T-helper 1 cell (primary cell): ENCODE measurements at regions not wholly inside any gene's neighbourhood (a gene's known extent, or its start where the extent isn't known, plus 50 kb on each side); places are given as distances from the start of the nearest gene placed in this dataset.
"Not testable (repeated sequence)": the region's sequence is repeated elsewhere in the genome, so short reads cannot be mapped to it uniquely, and the experiment has no call there.

Experiments used
- DNase-seq, 5 donors: peaks; one replicate each; pipeline ENCODE4 v3.0.0-alpha.2; 2012 to 2020

DNA sequence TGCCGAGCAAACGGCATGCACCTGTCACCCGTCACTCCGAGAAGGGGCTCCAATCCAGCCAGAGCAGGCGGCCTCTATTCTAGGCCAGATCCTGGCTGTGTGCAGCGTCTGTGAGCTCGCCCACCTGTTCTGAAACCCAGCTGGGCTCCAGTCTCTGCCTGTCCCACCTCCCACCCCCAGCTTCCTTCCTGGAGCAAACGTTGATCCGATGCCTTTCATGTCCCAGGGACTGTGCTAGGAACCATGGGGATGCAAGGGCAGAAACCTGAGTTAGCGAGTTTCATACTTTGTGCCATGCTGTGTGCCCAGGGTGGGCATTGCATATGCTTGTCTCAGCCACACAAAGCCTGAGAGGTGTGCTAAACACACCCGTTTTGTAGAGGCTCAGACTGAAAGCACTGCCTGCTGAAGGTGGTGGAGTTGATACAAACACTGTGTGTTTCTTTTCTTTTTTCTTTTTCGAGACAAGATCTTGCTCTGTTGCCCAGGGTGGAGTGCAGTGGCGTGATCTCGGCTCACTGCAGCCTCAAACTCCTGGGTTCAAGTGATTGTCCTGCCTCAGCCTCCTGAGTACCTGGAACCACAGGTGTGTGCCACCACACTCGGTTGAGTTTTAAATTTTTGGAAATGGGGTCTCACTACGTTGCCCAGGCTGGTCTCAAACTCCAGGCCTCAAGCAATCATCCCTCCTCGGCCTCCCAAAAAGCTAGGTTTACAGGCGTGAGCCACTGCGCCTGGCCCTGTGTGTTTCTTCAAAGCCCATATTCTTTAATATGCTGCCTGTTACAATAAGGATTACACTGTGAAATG, 84.1 kb upstream of the MED13L start:
- no peak for DNase-seq

DNA sequence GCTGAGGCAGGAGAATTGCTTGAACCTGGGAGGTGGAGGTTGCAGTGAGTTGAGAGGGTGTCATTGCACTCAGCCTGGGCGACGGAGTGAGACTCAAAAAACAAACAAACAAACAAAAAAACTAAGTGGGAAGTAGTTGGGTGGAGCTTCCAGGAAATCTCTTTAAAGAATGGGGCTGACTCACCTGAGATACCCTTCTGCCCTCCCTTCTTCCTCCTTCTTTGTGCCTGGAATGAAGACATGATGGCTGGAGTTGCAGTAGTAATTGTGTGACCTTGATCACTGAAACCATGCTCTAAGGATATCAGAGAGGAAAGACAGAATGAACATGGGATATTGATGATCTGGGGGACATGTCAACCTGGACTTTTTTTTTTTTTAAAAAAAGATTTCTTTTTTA, 87.6 kb upstream of the MED13L start:
- no peak for DNase-seq

DNA sequence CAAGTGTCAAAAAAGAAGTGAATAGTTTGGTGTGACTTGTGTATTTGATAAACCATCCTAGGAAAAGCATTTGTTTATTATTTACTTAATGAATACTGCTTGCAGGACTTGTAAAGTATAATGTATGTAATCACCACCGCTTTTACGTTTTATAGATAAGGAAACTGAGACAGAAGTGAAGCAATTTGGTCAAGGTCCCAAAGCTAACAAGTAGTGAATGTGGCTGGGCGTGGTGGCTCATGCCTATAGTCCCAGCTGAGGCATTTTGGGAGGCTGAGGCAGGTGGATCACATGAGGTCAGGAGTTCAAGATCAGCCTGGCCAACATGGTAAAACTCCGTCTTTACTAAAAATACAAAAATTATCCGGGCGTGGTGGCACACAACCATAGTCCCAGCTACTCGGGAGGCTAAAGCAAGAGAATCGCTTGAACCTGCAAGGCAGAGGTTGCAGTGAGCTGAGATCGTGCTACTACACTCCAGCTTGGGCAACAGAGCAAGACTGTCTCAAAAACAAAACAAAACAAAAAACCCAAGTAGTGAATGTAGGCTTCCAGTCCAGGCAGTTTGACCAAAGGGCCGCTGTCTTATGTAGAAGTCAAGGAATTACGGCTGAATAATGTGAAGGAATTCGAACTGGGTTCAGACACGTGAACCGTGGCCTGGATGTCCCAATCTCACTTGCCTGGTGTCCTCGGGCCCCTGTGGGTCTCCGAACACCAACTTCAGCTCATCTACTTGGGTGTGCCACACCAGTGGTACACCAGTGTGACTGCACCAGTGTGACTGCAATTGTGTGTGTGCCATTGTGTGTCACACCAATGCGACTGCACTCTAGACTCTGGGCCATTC, 88.3 kb upstream of the MED13L start:
- DNase-seq = no peak

DNA sequence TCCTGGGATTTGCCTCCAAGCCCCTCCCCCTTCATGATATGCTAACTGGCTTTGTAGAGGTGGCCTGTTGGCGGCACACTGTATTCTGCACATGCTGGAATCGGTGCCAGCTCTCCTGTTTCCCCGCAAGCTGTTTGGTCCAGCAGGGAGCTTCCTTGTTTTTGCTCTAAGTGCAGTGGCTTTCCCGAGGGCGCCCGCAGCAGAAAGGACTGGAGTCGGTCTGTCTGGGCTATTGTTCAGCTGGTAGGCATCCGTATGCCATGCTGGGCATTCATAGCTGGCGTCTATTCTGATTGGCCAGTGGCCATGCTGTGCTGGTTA, 88.9 kb upstream of the MED13L start:
- DNase-seq = no peak

DNA sequence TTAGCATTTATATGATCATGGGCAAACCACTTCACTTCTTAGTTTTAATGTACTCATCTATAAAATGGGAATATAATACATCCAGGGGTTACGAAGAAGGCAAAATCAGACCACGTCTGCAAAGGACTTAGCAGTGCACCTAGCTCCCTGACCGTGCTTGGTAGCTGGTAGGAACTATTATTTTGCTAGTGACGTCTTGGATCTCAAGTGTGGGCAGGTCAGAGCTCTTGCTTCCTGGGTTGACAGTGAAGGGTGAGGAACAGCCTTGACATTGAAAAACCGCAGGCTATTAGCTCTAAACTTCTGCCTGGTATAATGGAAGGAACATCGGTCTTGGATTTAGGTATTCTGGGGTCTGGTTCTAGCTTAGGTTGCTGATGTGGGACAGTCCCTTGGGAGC, 89.3 kb upstream of the MED13L start:
- DNase-seq = no peak

DNA sequence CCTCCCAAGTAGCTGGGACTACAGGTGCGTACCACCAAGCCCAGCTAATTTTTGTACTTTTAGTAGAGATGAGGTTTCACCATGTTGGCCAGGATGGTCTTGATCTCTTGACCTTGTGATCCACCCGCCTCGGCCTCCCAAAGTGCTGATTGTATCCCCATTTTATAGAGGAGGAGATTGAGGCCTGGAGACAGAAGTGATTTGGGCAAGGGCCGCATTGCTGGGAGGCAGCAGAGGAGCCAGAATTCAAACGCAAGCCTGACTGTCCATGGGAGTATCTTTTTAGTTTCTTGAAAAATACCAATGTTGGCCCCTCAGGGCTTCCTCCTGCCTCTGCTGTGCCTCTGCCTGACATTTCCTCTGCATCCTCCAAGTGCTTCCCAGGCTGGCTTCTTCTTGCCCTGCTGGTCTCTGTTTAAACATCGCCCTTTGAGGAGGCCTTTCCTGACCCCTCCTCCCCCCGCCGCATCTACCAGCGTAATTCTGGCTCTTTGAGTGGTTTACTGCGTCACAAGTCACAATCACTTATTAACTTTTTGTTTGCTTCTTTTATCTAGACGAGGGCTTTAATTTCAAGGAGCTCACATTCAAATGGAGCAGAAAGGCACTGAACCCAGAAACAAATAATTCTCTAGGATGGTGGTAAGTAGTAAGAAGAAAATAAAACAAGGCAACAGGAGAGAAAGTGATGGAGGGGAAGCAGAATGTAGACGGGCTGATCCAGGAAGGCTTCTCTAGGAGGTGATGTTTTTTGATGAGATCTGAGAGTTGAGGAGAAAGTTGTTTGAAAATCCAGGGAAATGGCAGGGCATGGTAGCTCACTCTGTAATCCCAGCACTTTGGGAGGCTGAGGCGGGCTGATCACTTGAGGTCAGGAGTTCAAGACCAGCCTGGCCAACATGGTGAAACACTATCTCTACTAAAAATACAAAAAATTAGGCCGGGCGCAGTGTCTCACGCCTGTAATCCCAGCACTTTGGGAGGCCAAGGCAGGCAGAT, 91.0 kb upstream of the MED13L start:
- DNase-seq = no peak

DNA sequence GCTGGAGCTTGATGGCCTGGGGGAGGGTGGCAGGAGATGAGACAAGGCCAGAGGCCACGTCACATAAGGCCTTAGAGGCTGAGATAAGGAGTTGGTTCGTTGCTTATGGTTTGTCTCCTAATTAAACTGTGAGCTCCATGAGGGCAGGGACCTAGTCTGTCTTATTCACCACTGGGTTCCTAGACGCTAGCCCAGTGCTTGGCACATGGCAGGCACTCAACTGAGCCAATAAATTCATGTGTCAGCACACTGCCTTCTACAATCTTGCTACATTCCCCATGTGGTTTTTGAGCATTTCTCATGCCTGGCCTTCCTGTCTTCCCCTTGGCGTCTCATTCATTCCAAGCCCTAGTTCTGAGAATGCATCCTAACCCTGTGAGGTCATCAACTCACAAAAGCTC, 92.5 kb upstream of the MED13L start:
- DNase-seq = no peak

DNA sequence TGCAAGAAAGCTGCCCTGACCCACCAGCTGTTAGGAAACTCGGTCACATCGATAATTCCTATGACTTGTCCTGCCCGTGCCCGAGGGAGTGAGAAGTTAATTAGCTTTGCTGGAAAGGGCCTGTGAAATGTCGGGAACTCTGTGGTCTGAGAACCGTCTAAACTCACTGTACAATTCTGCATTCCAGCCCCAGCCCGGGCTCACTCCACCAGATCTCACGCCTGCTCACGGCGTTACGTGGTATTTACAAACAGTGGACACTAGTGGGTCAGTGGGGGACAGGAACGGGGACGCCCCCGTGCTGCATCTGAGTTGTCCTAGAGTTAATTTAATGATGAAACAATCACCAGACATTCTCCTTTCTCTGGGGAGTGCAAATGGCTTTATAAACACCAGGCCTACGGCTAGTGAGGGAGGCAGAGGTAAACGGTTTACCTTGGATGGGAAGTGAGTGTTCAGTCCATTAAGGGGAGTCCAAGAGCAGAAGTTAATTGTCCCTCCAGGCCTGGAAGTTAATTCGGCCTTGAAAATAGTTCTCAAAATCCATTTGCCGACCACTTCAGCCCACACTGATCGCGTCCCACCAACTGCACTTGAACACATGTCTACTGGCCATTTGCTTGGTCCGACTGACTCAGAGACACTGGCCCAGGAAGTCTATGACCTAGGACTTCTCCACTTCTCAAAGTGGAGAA, 93.5 kb upstream of the MED13L start:
- DNase-seq = no peak

DNA sequence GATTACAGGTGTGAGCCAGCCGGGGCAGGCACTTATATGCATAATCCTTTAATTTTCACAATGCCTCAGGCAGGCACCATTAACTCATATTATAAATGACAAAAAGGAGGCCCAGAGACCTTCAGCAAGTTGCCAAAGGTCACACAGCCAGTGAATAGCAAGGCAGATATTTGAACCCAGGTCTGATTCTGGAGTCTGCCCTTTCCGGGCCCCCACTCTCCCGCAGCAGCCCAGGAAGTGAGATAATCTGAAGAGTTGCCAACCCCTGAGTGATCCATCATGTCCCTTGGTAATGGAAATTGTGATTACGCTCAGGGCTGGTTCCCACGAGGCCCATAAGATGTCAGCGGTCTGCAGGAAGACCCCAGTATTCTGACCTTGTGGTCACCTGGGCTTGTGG, 95.3 kb upstream of the MED13L start:
- no peak for DNase-seq

DNA sequence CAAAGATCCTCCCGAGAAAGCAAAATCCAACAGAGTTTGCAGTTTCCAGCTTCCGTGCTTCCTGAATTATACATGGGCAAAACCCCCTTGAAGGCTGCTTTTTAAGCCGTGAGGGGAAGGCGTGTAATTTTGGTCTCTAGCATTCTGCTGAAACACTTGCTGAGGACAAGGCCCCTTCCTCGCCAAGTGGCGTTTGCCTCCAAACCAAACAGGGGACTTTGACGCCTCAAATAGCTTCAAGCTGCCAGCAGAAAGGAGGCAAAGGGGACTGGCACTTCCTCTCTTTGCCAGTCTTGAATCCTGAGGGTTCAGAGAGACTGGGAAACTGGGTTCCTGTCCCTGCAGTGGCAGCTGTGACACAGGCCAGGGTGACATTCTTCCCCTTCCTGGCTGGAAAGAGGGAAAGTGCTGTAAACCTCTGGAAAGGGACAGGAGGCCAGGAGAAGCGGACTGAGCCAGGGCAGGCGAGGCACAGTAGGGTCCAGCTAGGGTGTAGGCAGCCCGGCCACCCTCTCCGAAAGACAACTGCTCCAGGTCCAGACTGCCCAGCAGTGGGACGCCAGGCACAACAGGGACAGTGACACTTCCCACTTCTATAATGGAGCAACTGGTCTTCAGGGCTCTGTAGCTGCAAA, 96.2 kb upstream of the MED13L start:
- DNase-seq = no peak

DNA sequence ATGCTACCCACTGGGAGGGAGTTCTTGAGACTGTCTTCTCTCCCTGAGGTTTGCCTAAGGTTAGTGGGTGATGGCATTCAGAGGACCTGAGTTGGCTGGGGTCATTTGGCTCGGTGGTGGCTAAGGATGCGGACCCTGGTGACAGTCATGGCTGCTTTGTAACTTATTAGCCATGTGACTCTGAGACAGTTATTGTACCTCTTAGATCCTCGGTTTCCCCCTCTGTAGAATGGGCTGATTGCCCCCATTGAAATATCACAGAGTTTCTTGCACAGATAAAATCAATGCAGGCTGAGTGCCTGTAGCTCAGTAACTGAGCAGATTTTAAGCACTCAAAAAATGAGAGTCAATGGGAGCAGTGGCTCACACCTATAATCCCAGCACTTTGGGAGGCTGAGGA, 96.7 kb upstream of the MED13L start:
- DNase-seq = no peak

DNA sequence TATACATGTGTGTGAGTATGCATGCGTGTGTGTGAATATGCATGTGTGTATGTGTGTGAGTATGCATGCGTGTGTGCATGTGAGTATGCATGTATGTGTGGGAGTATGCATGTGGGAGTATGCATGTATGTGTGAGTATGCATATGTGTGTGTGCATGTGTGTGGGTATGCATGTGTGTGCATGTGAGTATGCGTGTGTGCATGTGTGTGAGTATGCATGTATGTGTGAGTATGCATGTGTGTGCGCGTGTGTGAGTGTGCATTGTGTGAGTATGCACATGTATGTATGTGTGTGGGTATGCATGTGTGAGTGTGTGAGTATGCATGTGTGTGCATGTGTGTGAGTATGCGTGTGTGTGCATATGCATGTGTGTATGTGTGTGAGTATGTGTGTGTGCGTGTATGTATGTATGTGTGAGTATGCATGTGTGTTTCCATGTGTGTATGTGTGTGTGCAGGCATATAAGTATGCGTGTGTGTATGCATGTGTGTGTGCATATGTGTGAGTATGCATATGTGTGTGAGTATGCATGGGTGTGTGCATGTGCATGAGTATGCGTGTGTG, 97.9 kb upstream of the MED13L start:
- DNase-seq = no peak

DNA sequence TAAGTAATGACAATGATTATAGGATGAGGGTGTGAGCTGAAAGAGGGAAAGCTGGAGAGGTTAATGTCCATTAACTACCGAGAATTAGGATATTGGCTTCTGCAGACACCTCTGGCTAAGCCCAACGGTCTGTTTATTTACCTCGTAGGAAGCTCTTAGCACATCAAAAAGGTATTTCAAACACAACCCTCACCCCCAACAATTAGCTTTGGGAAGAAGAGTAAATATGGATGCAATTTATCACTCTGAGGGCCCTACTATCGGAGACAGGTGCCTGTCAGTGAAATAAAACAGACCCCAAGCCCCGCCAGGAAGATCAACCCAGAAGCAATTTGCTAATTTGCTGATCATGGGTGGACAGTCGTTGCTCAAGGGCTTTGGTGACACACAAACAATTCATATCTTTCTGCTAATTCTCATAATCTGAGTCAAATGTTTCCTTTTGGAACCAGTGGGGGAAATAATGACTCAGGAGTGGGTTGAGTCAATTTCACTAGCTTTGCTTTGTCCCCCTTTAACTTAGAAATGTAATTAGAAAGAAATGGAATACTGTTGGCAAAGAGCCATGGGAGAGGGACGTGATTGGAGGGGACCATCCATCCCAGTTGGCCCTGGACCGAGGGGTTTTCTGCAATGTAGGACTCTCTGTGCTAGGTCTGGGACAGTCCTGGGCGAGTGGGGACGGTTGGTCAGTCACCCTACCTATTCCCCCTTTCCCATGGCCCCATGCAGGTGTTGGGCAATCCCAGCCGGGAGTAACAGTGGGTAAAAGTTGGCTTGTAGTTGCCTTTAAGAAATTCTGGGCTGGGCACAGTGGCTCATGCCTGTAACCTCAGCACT, 99.1 kb upstream of the MED13L start:
- peak in 1 of 5 donors; percentile 35 for DNase-seq

DNA sequence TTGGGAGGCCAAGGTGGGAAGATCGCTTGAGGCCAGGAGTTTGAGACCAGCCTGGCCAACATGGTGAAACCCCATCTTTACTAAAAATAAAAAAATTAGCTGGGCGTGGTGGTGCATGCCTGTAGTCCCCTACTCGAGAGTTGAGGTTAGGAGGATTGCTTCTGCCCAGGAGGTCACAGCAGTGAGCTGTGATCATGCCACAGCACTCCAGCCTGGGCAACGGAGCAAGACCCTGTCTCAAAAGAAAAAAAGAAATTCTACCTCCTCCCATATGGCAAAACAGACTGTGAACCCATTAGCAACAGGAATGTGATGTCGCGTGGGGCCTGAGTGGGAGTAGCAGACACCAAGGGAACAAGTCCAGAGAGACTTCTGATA, 99.7 kb upstream of the MED13L start:
- not testable (repeated sequence) for DNase-seq

DNA sequence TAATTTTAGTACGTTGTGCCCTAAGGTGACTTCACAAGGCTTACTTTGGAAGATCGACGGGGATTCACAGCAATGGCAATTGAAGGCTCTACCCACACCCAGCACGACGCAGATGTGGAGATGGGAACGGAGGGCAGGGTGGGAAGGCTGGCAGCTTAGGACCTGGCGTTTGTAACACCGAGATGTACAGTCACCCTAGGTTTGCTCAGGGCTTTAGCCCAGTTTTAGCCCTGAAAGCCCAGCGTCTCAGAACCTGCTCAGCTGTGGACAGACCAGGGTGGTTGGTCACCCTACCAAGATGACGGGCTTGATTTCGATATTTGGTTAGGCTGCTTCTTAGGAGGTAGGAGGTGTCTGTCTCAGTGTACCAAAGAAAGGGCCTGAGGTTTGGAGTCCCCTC, 100.5 kb upstream of the MED13L start:
- no peak for DNase-seq

DNA sequence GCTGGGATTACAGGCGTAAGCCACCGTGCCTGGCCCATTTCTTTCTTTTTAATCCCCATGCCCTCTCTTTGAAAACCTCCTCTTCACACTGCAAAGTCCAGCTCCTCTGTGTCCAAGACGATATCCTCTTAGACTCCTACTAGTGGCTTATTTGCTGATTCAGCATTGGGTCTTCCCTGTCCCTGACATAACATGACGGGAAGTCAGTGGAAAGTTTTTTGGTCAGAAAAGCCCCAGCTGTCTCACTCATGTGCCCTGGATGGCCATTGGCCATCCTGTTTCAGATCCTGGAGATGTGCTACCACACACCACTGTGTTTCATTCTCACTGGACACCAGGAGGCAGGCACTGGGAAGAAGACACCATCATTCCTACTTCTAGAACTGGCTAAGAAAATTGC, 102.6 kb upstream of the MED13L start:
- no peak for DNase-seq

DNA sequence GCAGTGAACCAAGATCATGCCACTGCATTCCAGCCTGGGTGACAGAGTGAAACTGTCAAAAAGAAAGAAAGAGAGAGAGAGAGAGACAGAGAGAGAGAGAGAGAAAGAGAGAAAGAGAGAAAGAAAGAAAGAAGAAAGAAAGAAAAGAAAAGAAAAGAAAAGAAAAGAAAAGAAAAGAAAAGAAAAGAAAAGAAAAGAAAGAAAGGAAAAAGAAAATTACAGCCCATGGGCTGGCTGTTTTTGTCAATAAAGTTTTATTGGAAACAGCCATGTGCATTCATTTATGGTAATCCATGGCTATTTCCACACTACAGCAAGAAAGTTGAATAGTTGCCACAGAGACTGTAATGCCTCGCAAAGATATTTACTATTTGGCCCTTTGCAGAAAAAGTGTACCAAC, 103.2 kb upstream of the MED13L start:
- DNase-seq = not testable (repeated sequence)

DNA sequence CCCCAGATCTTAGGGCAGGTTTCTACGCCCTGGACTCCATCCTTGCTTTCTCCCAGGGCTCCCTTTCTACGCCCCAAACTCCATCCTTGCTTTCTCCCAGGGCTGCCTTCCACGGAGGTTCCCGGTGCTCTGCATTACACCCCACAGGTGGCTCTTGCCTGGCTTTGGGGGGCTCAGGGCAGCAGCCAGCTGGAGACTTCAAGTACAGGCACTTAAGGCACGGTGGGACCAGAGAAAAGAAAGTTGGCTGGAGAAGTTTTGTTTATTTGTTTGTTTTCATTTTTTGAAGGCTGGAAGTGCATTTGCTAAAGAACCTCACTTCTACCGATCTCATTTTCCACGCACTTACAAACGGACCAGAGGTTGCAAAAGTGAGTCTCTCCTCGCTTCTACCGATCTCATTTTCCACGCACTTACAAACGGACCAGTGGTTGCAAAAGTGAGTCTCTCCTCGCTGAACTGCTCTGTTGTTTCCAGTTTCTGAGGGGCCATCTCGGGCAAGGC, 103.8 kb upstream of the MED13L start:
- no peak for DNase-seq

DNA sequence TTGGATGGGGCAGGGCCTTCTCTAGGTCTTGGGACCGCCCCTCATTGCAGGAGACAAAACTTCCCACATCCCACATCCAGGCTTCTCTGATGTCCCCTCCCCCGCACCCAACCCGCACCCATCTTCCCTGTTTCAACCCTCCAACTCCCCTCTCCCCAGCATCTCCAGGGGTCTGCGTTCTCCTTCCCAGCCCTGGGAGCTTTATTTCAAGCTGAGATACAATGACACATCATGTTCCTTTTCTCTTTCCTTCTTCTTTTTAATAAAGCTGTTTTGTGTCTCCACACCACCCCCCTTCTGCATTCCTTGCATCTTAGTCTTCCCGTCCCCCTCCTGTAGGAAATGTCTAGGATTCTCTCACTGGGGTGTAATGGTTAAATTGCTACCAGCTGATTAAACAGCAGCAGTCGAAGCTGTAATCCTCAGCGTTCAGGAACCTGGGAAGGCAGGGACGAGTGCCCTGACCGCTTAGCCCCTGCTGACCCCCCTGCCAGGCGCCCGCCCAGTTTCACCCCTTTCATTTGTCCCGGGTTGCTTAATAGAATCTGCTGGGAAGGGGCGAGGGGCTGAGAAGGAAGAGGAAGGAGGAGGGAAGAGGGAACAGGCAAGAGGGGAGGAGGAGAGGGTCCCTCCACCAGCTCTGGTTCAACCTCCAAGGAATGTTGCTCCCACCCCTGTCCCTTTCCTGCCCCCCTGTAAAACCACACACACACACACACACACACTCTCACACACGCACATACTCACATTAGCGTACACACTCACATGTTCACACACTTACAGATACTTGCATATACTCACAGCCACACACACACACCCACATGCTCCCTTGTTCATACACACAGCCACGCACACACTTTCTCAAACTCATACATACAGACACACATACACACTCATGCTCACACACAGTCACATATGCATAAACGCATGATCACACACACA, 104.5 kb upstream of the MED13L start:
- DNase-seq = no peak
